Upper lobe of right lung (tissue), 1 donor: ENCODE measurements at regions not wholly inside any gene's neighbourhood (a gene's known extent, or its start where the extent isn't known, plus 50 kb on each side); places are given as distances from the start of the nearest gene placed in this dataset.
"Not testable (repeated sequence)": the region's sequence is repeated elsewhere in the genome, so short reads cannot be mapped to it uniquely, and the experiment has no call there.

ENCODE experiments used
- ATAC-seq: fragments of 200-7000 bp; cut with Tn5 transposase; one replicate; pipeline ENCODE4 v1.9.1; 2020; ENCODE audit warnings: mild to moderate bottlenecking, moderate library complexity
- DNase-seq: peaks from one replicate; pipeline ENCODE4 v3.0.0-alpha.2; 2020
- H3K27ac ChIP-seq: fragments of 200-600 bp; one replicate; pipeline ENCODE4 v1.8.0; 2022
- H3K27me3 ChIP-seq: fragments of 200-600 bp; one replicate; pipeline ENCODE4 v1.8.0; 2022; ENCODE audit warnings: mild to moderate bottlenecking
- H3K36me3 ChIP-seq: fragments of 200-600 bp; one replicate; pipeline ENCODE4 v1.8.0; 2022
- H3K4me1 ChIP-seq: fragments of 200-600 bp; one replicate; pipeline ENCODE4 v1.8.0; 2022
- H3K4me3 ChIP-seq: fragments of 200-600 bp; one replicate; pipeline ENCODE4 v1.8.0; 2022; ENCODE audit warnings: mild to moderate bottlenecking
- H3K9me3 ChIP-seq: fragments of 200-600 bp; one replicate; pipeline ENCODE4 v1.8.0; 2022
- intact Hi-C: fragments of 100-400 bp; cut with DNase I; formaldehyde crosslinking; loops from one replicate; pipeline ENCODE4 v1.11.0; 2022
- TF ChIP-seq, protein P1 (sequence below): fragments of 200-600 bp; IDR thresholded peaks from one replicate; pipeline ENCODE4 v1.8.0; 2022; ENCODE audit warnings: antibody characterized with exemption
- donor health status: DM: no; HTN: yes; CAD: no; lungs with severe emphysema.

DNA sequence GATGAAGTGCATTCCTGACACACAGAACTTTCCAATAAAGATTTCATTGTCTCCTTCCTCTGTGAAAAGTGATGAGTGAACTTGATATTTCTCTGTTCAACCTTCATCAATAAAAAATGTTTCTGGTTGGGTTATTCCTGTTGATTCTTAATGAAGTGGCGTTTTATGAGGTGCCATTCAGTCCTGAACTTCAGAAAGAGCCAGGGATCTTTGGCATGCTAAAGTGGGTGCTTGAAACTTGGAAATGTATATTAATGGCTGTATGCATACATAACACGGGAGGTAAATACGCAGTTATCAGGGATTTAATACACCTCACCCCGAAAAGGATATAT is 151.6 kb downstream of the ACTR3B start:
- TF ChIP-seq, protein P1, sequence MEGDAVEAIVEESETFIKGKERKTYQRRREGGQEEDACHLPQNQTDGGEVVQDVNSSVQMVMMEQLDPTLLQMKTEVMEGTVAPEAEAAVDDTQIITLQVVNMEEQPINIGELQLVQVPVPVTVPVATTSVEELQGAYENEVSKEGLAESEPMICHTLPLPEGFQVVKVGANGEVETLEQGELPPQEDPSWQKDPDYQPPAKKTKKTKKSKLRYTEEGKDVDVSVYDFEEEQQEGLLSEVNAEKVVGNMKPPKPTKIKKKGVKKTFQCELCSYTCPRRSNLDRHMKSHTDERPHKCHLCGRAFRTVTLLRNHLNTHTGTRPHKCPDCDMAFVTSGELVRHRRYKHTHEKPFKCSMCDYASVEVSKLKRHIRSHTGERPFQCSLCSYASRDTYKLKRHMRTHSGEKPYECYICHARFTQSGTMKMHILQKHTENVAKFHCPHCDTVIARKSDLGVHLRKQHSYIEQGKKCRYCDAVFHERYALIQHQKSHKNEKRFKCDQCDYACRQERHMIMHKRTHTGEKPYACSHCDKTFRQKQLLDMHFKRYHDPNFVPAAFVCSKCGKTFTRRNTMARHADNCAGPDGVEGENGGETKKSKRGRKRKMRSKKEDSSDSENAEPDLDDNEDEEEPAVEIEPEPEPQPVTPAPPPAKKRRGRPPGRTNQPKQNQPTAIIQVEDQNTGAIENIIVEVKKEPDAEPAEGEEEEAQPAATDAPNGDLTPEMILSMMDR, result no peak
- Histone ChIP-seq H3K36me3 (no peaks in the 10 kb centered on the region), H3K4me1 (no peaks in the 10 kb centered on the region), H3K27me3 (no peaks in the 10 kb centered on the region), H3K27ac (no peak overlapping the region), H3K4me3 (no peak overlapping the region), H3K9me3 (no peaks in the 10 kb centered on the region)
- intact Hi-C loops, result no loop called here
- ATAC-seq (no peak), DNase-seq (no peak)

DNA sequence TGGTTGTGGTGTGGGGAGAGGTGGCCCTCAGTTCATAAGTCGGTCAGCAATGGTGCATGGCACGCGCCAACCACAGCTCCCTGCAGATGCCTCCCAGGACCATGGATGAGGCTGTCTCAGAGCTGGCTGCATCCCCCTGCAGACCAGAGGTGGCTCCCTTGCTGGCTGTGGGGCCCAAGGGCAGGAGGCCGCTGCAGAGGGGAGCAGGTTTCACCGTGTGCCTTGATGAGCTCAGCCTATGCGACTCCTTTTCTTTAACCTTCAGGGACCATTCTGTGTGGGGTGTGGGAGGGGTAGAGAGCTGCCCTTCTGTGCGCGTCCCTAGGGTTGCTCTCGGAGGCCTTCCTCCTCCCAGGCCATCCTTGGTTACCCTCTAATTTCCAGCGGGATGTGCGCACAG is 152.4 kb downstream of the ACTR3B start:
- no peak overlapping the region for H3K4me3 ChIP-seq
- TF ChIP-seq, protein P1, result no peak
- H3K27ac ChIP-seq, result no peak overlapping the region
- no peaks in the 10 kb centered on the region for H3K27me3 ChIP-seq
- no peaks in the 10 kb centered on the region for H3K9me3 ChIP-seq
- no peaks in the 10 kb centered on the region for H3K4me1 ChIP-seq
- no peaks in the 10 kb centered on the region for H3K36me3 ChIP-seq
- intact Hi-C loops, result no loop called here
- ATAC-seq (peak; percentile 14), DNase-seq (no peak)

DNA sequence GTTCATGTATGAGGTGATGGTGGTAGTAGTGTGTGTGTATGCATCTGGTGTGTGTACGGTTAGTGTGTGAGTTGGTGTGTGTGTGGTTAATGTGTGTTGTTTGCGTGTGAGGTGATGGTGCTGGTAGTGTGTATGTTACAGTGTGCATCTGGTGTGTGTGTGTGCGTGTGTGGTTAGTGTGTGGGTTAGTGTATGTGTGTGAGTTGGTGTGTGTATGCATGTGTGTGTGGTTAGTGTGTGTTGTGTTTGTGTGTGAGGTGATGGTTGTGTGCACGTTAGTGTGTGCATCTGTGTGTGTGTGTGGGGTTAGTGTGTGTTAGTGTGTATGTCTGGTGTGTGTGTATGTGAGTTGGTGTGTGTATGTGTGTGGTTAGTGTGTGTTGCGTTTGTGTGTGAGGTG is 153.0 kb downstream of the ACTR3B start:
- no peaks in the 10 kb centered on the region for H3K4me1 ChIP-seq
- H3K27ac ChIP-seq, result no peak overlapping the region
- H3K9me3 ChIP-seq, result no peaks in the 10 kb centered on the region
- H3K4me3 ChIP-seq, result no peak overlapping the region
- TF ChIP-seq, protein P1, result no peak
- intact Hi-C loops, result no loop called here
- no peaks in the 10 kb centered on the region for H3K27me3 ChIP-seq
- no peaks in the 10 kb centered on the region for H3K36me3 ChIP-seq
- ATAC-seq (no peak), DNase-seq (no peak)

DNA sequence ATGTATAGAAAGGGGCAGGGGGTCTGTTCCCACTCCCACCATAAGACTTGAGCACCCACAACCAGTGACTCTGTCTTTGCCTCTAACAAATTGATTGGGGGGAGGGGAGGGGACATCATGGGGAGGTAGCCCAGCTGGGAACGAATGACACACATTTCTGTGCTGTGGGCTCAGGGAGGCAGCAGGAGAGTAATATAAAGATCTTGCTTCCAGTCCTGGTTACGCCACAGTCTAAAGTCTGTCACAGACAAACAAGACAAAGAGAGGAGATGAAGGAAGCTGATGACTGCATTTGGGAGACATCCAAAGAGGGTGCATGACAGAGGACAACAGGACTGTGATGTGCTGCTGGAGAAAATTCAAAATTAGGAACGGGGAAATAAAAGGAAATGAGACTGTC is 153.9 kb downstream of the ACTR3B start:
- Histone ChIP-seq H3K27me3 (no peaks in the 10 kb centered on the region), H3K9me3 (no peaks in the 10 kb centered on the region), H3K4me1 (no peaks in the 10 kb centered on the region), H3K4me3 (no peak overlapping the region), H3K27ac (no peak overlapping the region), H3K36me3 (no peaks in the 10 kb centered on the region)
- ATAC-seq, result no peak
- no peak for DNase-seq
- TF ChIP-seq, protein P1, result no peak
- intact Hi-C loops, result no loop called here

DNA sequence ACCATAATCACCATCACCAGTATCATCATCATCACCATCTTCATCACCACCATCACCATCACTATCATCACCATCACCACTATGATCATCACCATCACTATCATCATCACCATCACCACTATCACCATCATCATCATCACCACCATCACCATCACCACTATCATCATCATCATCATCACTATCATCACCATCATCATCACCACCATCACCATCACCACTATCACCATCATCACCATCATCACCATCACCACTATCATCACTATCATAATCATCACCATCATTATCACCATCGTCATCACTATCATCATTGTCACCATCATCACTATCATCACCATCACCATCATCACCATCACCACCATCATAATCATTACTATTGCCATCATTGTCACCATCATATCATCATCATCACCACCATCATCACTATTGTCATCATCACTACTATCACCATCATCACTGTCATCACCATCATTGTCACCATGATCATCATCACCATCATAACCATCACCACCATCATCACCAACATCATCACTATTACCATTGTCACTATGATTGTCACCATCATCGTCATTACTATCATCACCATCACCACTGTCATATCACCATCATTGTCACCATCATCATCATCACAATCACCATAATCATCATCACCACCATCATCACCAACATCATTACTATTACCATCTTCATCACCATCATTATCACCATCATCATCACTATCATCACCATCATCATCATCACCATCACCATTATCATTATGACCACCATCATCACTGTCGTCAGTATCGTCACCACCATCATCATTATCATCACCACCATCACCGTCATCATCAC is 154.7 kb downstream of the ACTR3B start:
- H3K4me1 ChIP-seq, result no peaks in the 10 kb centered on the region
- ATAC-seq (no peak), DNase-seq (no peak)
- H3K4me3 ChIP-seq, result no peak overlapping the region
- no peaks in the 10 kb centered on the region for H3K9me3 ChIP-seq
- H3K27ac ChIP-seq, result no peak overlapping the region
- intact Hi-C loops, result no loop called here
- no peaks in the 10 kb centered on the region for H3K36me3 ChIP-seq
- TF ChIP-seq, protein P1, result no peak
- H3K27me3 ChIP-seq, result no peaks in the 10 kb centered on the region

DNA sequence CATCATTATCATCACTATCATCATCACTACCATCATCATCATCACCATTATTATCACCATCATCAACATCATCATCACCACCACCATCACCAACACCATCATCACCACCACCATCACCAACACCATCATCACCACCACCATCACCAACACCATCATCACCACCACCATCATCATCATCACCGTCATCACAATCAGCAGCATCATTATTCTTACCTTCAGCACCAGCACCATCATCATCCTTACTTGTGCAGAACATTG is 155.2 kb downstream of the ACTR3B start:
- H3K9me3 ChIP-seq, DNase-seq, intact Hi-C loops, ATAC-seq, H3K36me3 ChIP-seq, H3K27ac ChIP-seq, H3K4me1 ChIP-seq, H3K4me3 ChIP-seq, H3K27me3 ChIP-seq: not testable (repeated sequence)
